ENCODE measurements at regions not wholly inside any gene's neighbourhood (a gene's known extent, or its start where the extent isn't known, plus 50 kb on each side); places are given as distances from the start of the nearest gene placed in this dataset.

GRCh38 chr18:73852789-73853549 is 294.7 kb downstream of the FBXO15 start:
- no peak for DNase-seq (ENCODE audit: low read depth)

- DNase-seq (ENCODE audit: low read depth): no peak
These were observed 296.9 kb downstream of the FBXO15 start for GRCh38 chr18:73850782-73851181.

- no peak for DNase-seq (ENCODE audit: low read depth)
These were observed 299.0 kb downstream of the FBXO15 start for GRCh38 chr18:73848656-73849055.

GRCh38 chr18:73843455-73843854 is 304.2 kb downstream of the FBXO15 start:
- DNase-seq (ENCODE audit: low read depth): no peak

- peak; percentile 19 for DNase-seq (ENCODE audit: low read depth)
These were observed 304.7 kb downstream of the FBXO15 start for GRCh38 chr18:73842795-73843394.

- DNase-seq (ENCODE audit: low read depth): no peak
These were observed 306.0 kb downstream of the FBXO15 start for GRCh38 chr18:73841661-73842060.

GRCh38 chr18:73840319-73840945 is 307.2 kb downstream of the FBXO15 start:
- DNase-seq (ENCODE audit: low read depth): no peak

- DNase-seq (ENCODE audit: low read depth): no peak
These were observed 308.2 kb downstream of the FBXO15 start for GRCh38 chr18:73839441-73839840.

- no peak for DNase-seq (ENCODE audit: low read depth)
These were observed 309.5 kb downstream of the FBXO15 start for GRCh38 chr18:73838107-73838506.

- no peak for DNase-seq (ENCODE audit: low read depth)
These were observed 311.8 kb downstream of the FBXO15 start for GRCh38 chr18:73835656-73836364.

- no peak for DNase-seq (ENCODE audit: low read depth)
These were observed 312.6 kb downstream of the FBXO15 start for GRCh38 chr18:73835039-73835438.

GRCh38 chr18:73831688-73832087 is 315.9 kb downstream of the FBXO15 start:
- DNase-seq (ENCODE audit: low read depth): no peak

- no peak for DNase-seq (ENCODE audit: low read depth)
These were observed 318.5 kb downstream of the FBXO15 start for GRCh38 chr18:73829146-73829545.

- no peak for DNase-seq (ENCODE audit: low read depth)
These were observed 319.8 kb downstream of the FBXO15 start for GRCh38 chr18:73827801-73828200.

- no peak for DNase-seq (ENCODE audit: low read depth)
These were observed 321.5 kb downstream of the FBXO15 start for GRCh38 chr18:73826098-73826497.

GRCh38 chr18:73824671-73825070 is 323.0 kb downstream of the FBXO15 start:
- DNase-seq (ENCODE audit: low read depth): no peak

- DNase-seq (ENCODE audit: low read depth): no peak
These were observed 335.2 kb downstream of the FBXO15 start for GRCh38 chr18:73812423-73812822.

- DNase-seq (ENCODE audit: low read depth): no peak
These were observed 340.0 kb downstream of the FBXO15 start for GRCh38 chr18:73807551-73808192.

- DNase-seq (ENCODE audit: low read depth): no peak
These were observed 341.6 kb downstream of the FBXO15 start for GRCh38 chr18:73805991-73806390.

GRCh38 chr18:73797419-73797818 is 350.2 kb downstream of the FBXO15 start:
- no peak for DNase-seq (ENCODE audit: low read depth)

GRCh38 chr18:73793386-73793785 is 354.2 kb downstream of the FBXO15 start:
- DNase-seq (ENCODE audit: low read depth): no peak

- DNase-seq (ENCODE audit: low read depth): no peak
These were observed 356.6 kb downstream of the FBXO15 start for GRCh38 chr18:73791081-73791480.
